ENCODE measurements at regions not wholly inside any gene's neighbourhood (a gene's known extent, or its start where the extent isn't known, plus 50 kb on each side); places are given as distances from the start of the nearest gene placed in this dataset.

DNA sequence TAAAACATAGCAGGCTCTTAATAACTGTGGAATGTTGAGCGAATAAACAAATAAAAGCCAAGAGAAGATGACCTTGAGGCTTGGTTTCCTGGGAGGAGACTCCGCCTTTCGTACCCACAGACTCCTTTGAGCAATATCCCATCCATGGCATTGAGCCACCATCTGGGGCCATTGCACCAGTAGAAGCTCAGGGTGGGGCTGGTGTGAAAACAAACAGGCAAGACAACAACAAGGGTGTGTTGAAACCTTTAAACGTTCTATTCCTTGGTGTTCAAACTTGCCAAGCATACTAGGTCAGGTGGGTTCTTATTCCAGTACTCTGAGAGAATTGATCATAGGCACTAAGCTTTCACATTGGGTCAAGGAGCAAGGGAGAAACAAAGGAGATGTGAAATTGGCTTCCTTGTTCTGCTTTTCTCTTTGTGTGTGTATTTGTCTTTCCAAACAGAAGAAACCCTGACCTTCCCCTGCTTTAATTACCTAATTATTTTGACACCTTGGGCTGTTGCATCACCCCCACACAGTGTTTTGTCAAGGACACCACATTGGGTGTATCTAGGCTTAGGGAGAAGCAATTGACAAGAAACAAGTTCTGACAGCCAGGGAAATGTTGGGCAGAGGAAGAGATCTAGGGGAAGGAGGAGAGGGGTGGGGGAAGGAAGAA lies 105.1 kb upstream of the BCL6 start:
- Histone ChIP-seq H3K36me3 (ENCODE audit: control insufficient read depth in 2 of 2, extremely low read depth in 1 of 2, insufficient read depth in 2 of 2, low read length in 2 of 2) (no peaks in the 10 kb centered on the region), H3K9ac (replicated peaks; ENCODE audit: extremely low read depth, insufficient read depth, low read length) (no peak overlapping the region), H3K9me1 (replicated peaks; ENCODE audit: control insufficient read depth, extremely low read depth, insufficient read depth, low read length) (no peaks in the 10 kb centered on the region), H3K9me3 (replicated peaks; ENCODE audit: control insufficient read depth, insufficient read depth, low read length) (no peaks in the 10 kb centered on the region), H3K79me2 (ENCODE audit: control insufficient read depth, insufficient read depth, low read length) (no peaks in the 10 kb centered on the region), H2AFZ (ENCODE audit: low read depth, low read length) (no peak overlapping the region), H3K27me3 (ENCODE audit: control insufficient read depth in 2 of 2, insufficient read depth in 2 of 2, low read length in 2 of 2) (peaks cover 0 to 8% of the 10 kb centered on the region in 2 experiments), H3K4me3 (replicated peaks in 1 of 3; ENCODE audit: insufficient read depth in 1 of 3, low read depth in 1 of 3, low read length in 3 of 3) (no peak overlapping the region), H3K4me1 (ENCODE audit: control insufficient read depth, extremely low read depth, insufficient read depth, low read length) (no peaks in the 10 kb centered on the region), H4K20me1 (replicated peaks; ENCODE audit: control insufficient read depth, extremely low read depth, insufficient read depth, low read length) (no peaks in the 10 kb centered on the region), H3K27ac (ENCODE audit: insufficient read depth, low read depth, low read length) (no peak overlapping the region), H3K4me2 (ENCODE audit: insufficient read depth, low read length) (no peak overlapping the region)
- POLR2A ChIA-PET, result no interaction called here
- CTCF ChIA-PET, result no interaction called here
- DNase-seq (ENCODE audit: low read depth, low spot score), result no peak
- TF ChIP-seq, protein P1, sequence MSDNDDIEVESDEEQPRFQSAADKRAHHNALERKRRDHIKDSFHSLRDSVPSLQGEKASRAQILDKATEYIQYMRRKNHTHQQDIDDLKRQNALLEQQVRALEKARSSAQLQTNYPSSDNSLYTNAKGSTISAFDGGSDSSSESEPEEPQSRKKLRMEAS (IDR thresholded peaks at IDR 0.05; ENCODE audit: insufficient read depth, insufficient read length), result no peak
- TF ChIP-seq, protein P2, sequence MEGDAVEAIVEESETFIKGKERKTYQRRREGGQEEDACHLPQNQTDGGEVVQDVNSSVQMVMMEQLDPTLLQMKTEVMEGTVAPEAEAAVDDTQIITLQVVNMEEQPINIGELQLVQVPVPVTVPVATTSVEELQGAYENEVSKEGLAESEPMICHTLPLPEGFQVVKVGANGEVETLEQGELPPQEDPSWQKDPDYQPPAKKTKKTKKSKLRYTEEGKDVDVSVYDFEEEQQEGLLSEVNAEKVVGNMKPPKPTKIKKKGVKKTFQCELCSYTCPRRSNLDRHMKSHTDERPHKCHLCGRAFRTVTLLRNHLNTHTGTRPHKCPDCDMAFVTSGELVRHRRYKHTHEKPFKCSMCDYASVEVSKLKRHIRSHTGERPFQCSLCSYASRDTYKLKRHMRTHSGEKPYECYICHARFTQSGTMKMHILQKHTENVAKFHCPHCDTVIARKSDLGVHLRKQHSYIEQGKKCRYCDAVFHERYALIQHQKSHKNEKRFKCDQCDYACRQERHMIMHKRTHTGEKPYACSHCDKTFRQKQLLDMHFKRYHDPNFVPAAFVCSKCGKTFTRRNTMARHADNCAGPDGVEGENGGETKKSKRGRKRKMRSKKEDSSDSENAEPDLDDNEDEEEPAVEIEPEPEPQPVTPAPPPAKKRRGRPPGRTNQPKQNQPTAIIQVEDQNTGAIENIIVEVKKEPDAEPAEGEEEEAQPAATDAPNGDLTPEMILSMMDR (IDR thresholded peaks at IDR 0.05; ENCODE audit: extremely low read depth in 1 of 2, insufficient read depth in 1 of 2, low read depth in 1 of 2, low read length in 2 of 2), result no peak
- TF ChIP-seq GATA2 (IDR thresholded peaks at IDR 0.05; ENCODE audit: insufficient read depth, insufficient read length, low read depth, low read length) (no peak), MYC (IDR thresholded peaks at IDR 0.05; ENCODE audit: low read depth, low read length) (no peak), POLR2AphosphoS5 (IDR thresholded peaks at IDR 0.05; ENCODE audit: insufficient read depth, low read depth, low read length) (no peak), POLR2A (IDR thresholded peaks at IDR 0.05; ENCODE audit: low read depth, low read length) (no peak), FOS (IDR thresholded peaks at IDR 0.05; ENCODE audit: borderline replicate concordance, insufficient read depth, low read length) (no peak), JUN (IDR thresholded peaks at IDR 0.05; ENCODE audit: borderline replicate concordance, insufficient read depth, insufficient read length, low read depth) (no peak), EZH2 (IDR thresholded peaks at IDR 0.05; ENCODE audit: borderline replicate concordance, low read depth, low read length, severe bottlenecking) (no peak)
- dilution Hi-C loops (cut with MboI; ENCODE audit: extremely low pct_ligation_motif_present, low sequenced_read_pairs) (no loop called here), intact Hi-C loops (cut with micrococcal nuclease) (no loop called here)
- FAIRE-seq, result no peak
- no TSS peak for BruUV-seq (replicated peaks)
